Smooth muscle cell (in vitro differentiated cells): ENCODE measurements at regions not wholly inside any gene's neighbourhood (a gene's known extent, or its start where the extent isn't known, plus 50 kb on each side); places are given as distances from the start of the nearest gene placed in this dataset.

ENCODE experiments used
- DNase-seq: peaks from one replicate; lab custom pipeline; 2025; ENCODE audit not compliant: unreplicated experiment; lab: John Stamatoyannopoulos, UW
- H2AFZ ChIP-seq: fragments of 200-600 bp; sonication (generic); 2 replicates; pipeline ENCODE4 v1.6.0; 2016; ENCODE audit warnings: antibody characterized with exemption, low read depth, mild to moderate bottlenecking
- H3F3A ChIP-seq: fragments of 200-600 bp; sonication (generic); 2 replicates; pipeline ENCODE4 v1.6.0; 2017; ENCODE audit warnings: antibody characterized with exemption, low read depth
- H3K27ac ChIP-seq: fragments of 200-600 bp; sonication (generic); 2 replicates; pipeline ENCODE4 v1.5.1; 2016; ENCODE audit warnings: low read depth, mild to moderate bottlenecking
- H3K27me3 ChIP-seq: fragments of 200-600 bp; sonication (generic); 2 replicates; pipeline ENCODE4 v1.6.1; 2016; ENCODE audit warnings: low read depth, mild to moderate bottlenecking
- H3K36me3 ChIP-seq: fragments of 200-600 bp; sonication (generic); 2 replicates; pipeline ENCODE4 v1.5.1; 2016; ENCODE audit warnings: low read depth
- H3K4me1 ChIP-seq: fragments of 200-600 bp; sonication (generic); 2 replicates; pipeline ENCODE4 v1.5.1; 2016; ENCODE audit warnings: low read depth
- H3K4me2 ChIP-seq: fragments of 200-600 bp; sonication (generic); 2 replicates; pipeline ENCODE4 v1.6.0; 2016; ENCODE audit warnings: mild to moderate bottlenecking
- H3K4me3 ChIP-seq: fragments of 200-600 bp; sonication (generic); 2 replicates; pipeline ENCODE4 v1.5.1; 2016; ENCODE audit warnings: mild to moderate bottlenecking
- H3K79me2 ChIP-seq: fragments of 200-600 bp; sonication (generic); 2 replicates; pipeline ENCODE4 v1.6.0; 2016; ENCODE audit warnings: low read depth, mild to moderate bottlenecking
- H3K9ac ChIP-seq: fragments of 200-600 bp; sonication (generic); 2 replicates; pipeline ENCODE4 v1.6.0; 2016; ENCODE audit warnings: low read depth
- H3K9me3 ChIP-seq: fragments of 200-600 bp; sonication (generic); replicated peaks from 2 replicates; pipeline ENCODE4 v1.5.1; 2016; ENCODE audit warnings: low read depth
- H4K20me1 ChIP-seq: fragments of 200-600 bp; sonication (generic); 2 replicates; pipeline ENCODE4 v1.6.0; 2016; ENCODE audit warnings: low read depth
- CTCF ChIP-seq: fragments of 200-600 bp; sonication (generic); IDR thresholded peaks from 2 replicates; pipeline ENCODE4 v1.5.1; 2017; ENCODE audit warnings: borderline replicate concordance, mild to moderate bottlenecking, antibody characterized with exemption; ENCODE audit not compliant: insufficient read depth, poor library complexity, severe bottlenecking
- WGBS: methylation state at CpG from one replicate; pipeline ENCODE4 v1.1.7; 2016; ENCODE audit warnings: low lambda C conversion rate; 5-methylcytosine and 5-hydroxymethylcytosine counted together

- Histone ChIP-seq H3K4me2 (no peak overlapping the region), H3K9me3 (no peaks in the 10 kb centered on the region), H3K4me3 (no peak overlapping the region), H3K79me2 (no peaks in the 10 kb centered on the region), H3K36me3 (no peaks in the 10 kb centered on the region), H4K20me1 (no peaks in the 10 kb centered on the region), H3K9ac (no peak overlapping the region), H3K27ac (no peak overlapping the region), H3K4me1 (no peaks in the 10 kb centered on the region), H2AFZ (no peak overlapping the region), H3K27me3 (no peaks in the 10 kb centered on the region), H3F3A (no peaks in the 10 kb centered on the region)
- DNase-seq = no peak
- no peak for TF ChIP-seq CTCF
- 86% methylated on average over 4 of the region's 4 CpGs for WGBS
These were observed 56.9 kb upstream of the PDGFRA start for GRCh38 chr4:54172156-54172555.

GRCh38 chr4:54173281-54173912 lies 55.7 kb upstream of the PDGFRA start:
- Histone ChIP-seq H3K27ac (no peak overlapping the region), H3F3A (no peaks in the 10 kb centered on the region), H2AFZ (no peak overlapping the region), H3K9ac (no peak overlapping the region), H3K36me3 (no peaks in the 10 kb centered on the region), H3K9me3 (no peaks in the 10 kb centered on the region), H3K4me1 (no peaks in the 10 kb centered on the region), H4K20me1 (no peaks in the 10 kb centered on the region), H3K4me2 (no peak overlapping the region), H3K79me2 (no peaks in the 10 kb centered on the region), H3K4me3 (no peak overlapping the region), H3K27me3 (no peaks in the 10 kb centered on the region)
- WGBS = 87% methylated on average over 3 of the region's 4 CpGs
- no peak for DNase-seq
- no peak for TF ChIP-seq CTCF

GRCh38 chr4:54176202-54176601 lies 52.9 kb upstream of the PDGFRA start:
- Histone ChIP-seq H3K4me2 (no peak overlapping the region), H3K36me3 (no peaks in the 10 kb centered on the region), H3K9ac (no peak overlapping the region), H3F3A (no peaks in the 10 kb centered on the region), H3K4me3 (no peak overlapping the region), H4K20me1 (no peaks in the 10 kb centered on the region), H2AFZ (no peak overlapping the region), H3K79me2 (no peaks in the 10 kb centered on the region), H3K4me1 (no peaks in the 10 kb centered on the region), H3K27me3 (no peaks in the 10 kb centered on the region), H3K9me3 (no peaks in the 10 kb centered on the region), H3K27ac (no peak overlapping the region)
- DNase-seq = no peak
- WGBS = 80% methylated on average over 2 of the region's 2 CpGs
- no peak for TF ChIP-seq CTCF
